Smooth muscle cell (in vitro differentiated cells): ENCODE measurements at regions not wholly inside any gene's neighbourhood (a gene's known extent, or its start where the extent isn't known, plus 50 kb on each side); places are given as distances from the start of the nearest gene placed in this dataset.

ENCODE experiments used
- DNase-seq: peaks from one replicate; lab custom pipeline; 2025; ENCODE audit not compliant: unreplicated experiment; lab: John Stamatoyannopoulos, UW
- H2AFZ ChIP-seq: fragments of 200-600 bp; sonication (generic); 2 replicates; pipeline ENCODE4 v1.6.0; 2016; ENCODE audit warnings: antibody characterized with exemption, low read depth, mild to moderate bottlenecking
- H3F3A ChIP-seq: fragments of 200-600 bp; sonication (generic); 2 replicates; pipeline ENCODE4 v1.6.0; 2017; ENCODE audit warnings: antibody characterized with exemption, low read depth
- H3K27ac ChIP-seq: fragments of 200-600 bp; sonication (generic); 2 replicates; pipeline ENCODE4 v1.5.1; 2016; ENCODE audit warnings: low read depth, mild to moderate bottlenecking
- H3K27me3 ChIP-seq: fragments of 200-600 bp; sonication (generic); 2 replicates; pipeline ENCODE4 v1.6.1; 2016; ENCODE audit warnings: low read depth, mild to moderate bottlenecking
- H3K36me3 ChIP-seq: fragments of 200-600 bp; sonication (generic); 2 replicates; pipeline ENCODE4 v1.5.1; 2016; ENCODE audit warnings: low read depth
- H3K4me1 ChIP-seq: fragments of 200-600 bp; sonication (generic); 2 replicates; pipeline ENCODE4 v1.5.1; 2016; ENCODE audit warnings: low read depth
- H3K4me2 ChIP-seq: fragments of 200-600 bp; sonication (generic); 2 replicates; pipeline ENCODE4 v1.6.0; 2016; ENCODE audit warnings: mild to moderate bottlenecking
- H3K4me3 ChIP-seq: fragments of 200-600 bp; sonication (generic); 2 replicates; pipeline ENCODE4 v1.5.1; 2016; ENCODE audit warnings: mild to moderate bottlenecking
- H3K79me2 ChIP-seq: fragments of 200-600 bp; sonication (generic); 2 replicates; pipeline ENCODE4 v1.6.0; 2016; ENCODE audit warnings: low read depth, mild to moderate bottlenecking
- H3K9ac ChIP-seq: fragments of 200-600 bp; sonication (generic); 2 replicates; pipeline ENCODE4 v1.6.0; 2016; ENCODE audit warnings: low read depth
- H3K9me3 ChIP-seq: fragments of 200-600 bp; sonication (generic); replicated peaks from 2 replicates; pipeline ENCODE4 v1.5.1; 2016; ENCODE audit warnings: low read depth
- H4K20me1 ChIP-seq: fragments of 200-600 bp; sonication (generic); 2 replicates; pipeline ENCODE4 v1.6.0; 2016; ENCODE audit warnings: low read depth
- WGBS: methylation state at CpG from one replicate; pipeline ENCODE4 v1.1.7; 2016; ENCODE audit warnings: low lambda C conversion rate; 5-methylcytosine and 5-hydroxymethylcytosine counted together
- TF ChIP-seq, protein P1 (sequence below): fragments of 200-600 bp; sonication (generic); IDR thresholded peaks from 2 replicates; pipeline ENCODE4 v1.5.1; 2017; ENCODE audit warnings: borderline replicate concordance, mild to moderate bottlenecking, antibody characterized with exemption; ENCODE audit not compliant: insufficient read depth, poor library complexity, severe bottlenecking

DNA sequence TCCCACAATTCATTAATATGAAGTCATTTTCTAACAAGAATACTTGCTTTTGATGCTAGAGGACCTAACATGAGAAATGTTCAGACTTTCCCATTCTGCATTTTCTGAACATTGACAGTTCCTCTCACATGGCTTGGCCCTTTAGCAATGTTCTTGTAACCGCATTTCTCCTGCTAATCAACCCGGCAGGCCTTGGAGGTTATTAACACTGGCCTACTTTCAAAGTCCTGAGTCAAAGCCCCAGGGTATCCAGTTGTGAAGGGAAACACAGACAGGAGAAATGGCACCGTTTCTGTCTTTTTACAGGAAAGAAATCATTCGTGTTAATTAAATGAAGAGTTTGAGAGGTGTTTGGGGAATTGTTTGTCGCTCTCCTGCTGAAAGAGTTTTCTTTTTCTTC is 446.5 kb upstream of the MIS18BP1 start:
- H3K4me2 ChIP-seq = no peak overlapping the region
- no peaks in the 10 kb centered on the region for H3K27me3 ChIP-seq
- TF ChIP-seq, protein P1, sequence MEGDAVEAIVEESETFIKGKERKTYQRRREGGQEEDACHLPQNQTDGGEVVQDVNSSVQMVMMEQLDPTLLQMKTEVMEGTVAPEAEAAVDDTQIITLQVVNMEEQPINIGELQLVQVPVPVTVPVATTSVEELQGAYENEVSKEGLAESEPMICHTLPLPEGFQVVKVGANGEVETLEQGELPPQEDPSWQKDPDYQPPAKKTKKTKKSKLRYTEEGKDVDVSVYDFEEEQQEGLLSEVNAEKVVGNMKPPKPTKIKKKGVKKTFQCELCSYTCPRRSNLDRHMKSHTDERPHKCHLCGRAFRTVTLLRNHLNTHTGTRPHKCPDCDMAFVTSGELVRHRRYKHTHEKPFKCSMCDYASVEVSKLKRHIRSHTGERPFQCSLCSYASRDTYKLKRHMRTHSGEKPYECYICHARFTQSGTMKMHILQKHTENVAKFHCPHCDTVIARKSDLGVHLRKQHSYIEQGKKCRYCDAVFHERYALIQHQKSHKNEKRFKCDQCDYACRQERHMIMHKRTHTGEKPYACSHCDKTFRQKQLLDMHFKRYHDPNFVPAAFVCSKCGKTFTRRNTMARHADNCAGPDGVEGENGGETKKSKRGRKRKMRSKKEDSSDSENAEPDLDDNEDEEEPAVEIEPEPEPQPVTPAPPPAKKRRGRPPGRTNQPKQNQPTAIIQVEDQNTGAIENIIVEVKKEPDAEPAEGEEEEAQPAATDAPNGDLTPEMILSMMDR = no peak
- H3K36me3 ChIP-seq = no peaks in the 10 kb centered on the region
- no peaks in the 10 kb centered on the region for H3K9me3 ChIP-seq
- H3K79me2 ChIP-seq = no peaks in the 10 kb centered on the region
- no peak overlapping the region for H3K27ac ChIP-seq
- H4K20me1 ChIP-seq = no peaks in the 10 kb centered on the region
- no peaks in the 10 kb centered on the region for H3K4me1 ChIP-seq
- H3K4me3 ChIP-seq = no peak overlapping the region
- H3K9ac ChIP-seq = no peak overlapping the region
- no peak for DNase-seq
- WGBS = 46% methylated on average over 5 of the region's 5 CpGs
- H2AFZ ChIP-seq = peak overlapping the region; percentile 38
- no peaks in the 10 kb centered on the region for H3F3A ChIP-seq

DNA sequence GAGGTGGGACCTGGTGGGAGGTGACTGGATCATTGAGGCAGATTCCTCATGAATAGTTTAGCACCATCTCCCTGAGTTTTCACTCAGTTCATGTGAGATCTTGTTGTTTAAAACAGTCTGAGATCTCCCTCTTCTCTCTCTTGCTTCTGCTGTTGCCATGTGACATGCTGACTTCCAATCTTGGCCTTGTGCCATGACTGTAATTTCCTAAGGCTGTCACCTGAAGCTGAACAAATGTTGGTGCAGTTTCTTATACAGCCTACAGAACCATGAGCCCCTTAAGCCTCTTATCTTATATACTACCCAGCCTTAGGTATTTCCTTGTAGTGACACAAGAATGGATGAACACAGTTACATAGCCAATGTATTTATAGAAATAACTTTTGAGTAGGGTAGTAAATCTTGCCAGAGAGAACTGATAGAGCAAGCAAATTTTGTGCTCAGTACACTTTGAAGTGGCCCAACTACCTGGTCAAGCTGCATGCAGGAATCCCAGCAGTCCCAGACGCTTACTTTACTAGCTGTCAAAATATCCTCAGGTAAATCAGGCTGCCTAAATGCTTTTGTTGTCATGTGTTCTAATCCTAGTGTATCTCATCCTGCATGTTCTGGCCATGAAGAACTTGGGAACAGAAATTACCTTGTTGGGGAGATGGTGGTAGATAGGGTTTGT is 445.6 kb upstream of the MIS18BP1 start:
- DNase-seq = no peak
- H3K27ac ChIP-seq = no peak overlapping the region
- WGBS = 81% methylated on average over 1 of the region's 1 CpG

DNA sequence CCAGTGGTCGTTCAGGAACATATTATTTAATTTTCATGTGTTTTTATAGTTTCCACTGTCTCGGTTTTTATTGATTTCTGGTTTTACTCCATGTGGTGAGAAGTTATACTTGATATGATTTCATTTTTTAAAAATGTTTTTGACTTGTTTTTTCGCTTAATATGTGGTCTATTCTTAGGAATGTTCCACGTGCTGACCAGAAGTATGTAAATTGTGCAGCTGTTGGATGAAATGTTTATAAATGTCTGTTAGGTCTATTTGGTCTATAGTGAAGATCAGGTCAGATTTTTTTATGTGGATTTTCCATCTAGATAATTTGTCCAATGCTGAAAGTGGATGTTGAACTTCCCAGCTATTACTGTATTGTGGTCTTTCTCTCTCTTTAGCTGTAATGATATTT is 433.8 kb upstream of the MIS18BP1 start:
- H4K20me1 ChIP-seq = no peaks in the 10 kb centered on the region
- no peaks in the 10 kb centered on the region for H3K4me1 ChIP-seq
- no peaks in the 10 kb centered on the region for H3K79me2 ChIP-seq
- TF ChIP-seq, protein P1 = no peak
- no peak overlapping the region for H3K9ac ChIP-seq
- H3K27ac ChIP-seq = no peak overlapping the region
- no peak overlapping the region for H3K4me3 ChIP-seq
- H3K36me3 ChIP-seq = no peaks in the 10 kb centered on the region
- no peak for DNase-seq
- H3K4me2 ChIP-seq = no peak overlapping the region
- no peaks in the 10 kb centered on the region for H3F3A ChIP-seq
- H3K27me3 ChIP-seq = no peaks in the 10 kb centered on the region
- H2AFZ ChIP-seq = no peak overlapping the region
- WGBS = 84% methylated on average over 4 of the region's 4 CpGs
- H3K9me3 ChIP-seq = no peaks in the 10 kb centered on the region

More for the DNA sequence above, 445.6 kb upstream of the MIS18BP1 start:
- Histone ChIP-seq H4K20me1 (no peaks in the 10 kb centered on the region), H3K9ac (no peak overlapping the region), H3K4me3 (no peak overlapping the region), H3K4me1 (no peaks in the 10 kb centered on the region), H3F3A (no peaks in the 10 kb centered on the region), H3K27me3 (no peaks in the 10 kb centered on the region), H3K79me2 (no peaks in the 10 kb centered on the region), H3K36me3 (no peaks in the 10 kb centered on the region), H3K9me3 (no peaks in the 10 kb centered on the region), H2AFZ (peak overlapping the region; percentile 48), H3K4me2 (peak overlapping the region; percentile 8)
- TF ChIP-seq, protein P1 = no peak

DNA sequence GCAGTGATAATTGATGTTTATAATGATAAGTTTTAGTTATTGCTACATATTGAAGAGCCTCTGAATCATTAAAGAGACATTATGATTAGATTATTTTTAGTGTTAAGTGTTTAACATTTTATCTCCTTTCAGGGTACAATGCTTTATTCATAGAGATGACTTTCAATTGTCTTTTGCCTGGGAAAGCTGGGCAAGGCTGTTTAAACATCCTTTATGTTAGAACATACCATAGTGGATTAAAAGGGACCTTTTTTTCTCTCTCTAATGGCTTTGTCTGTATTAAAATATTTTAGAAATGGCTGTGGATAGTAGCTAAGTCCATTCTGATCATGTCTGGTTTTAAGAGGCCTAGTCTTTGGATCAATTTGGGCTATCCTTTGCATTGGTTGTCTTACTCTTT is 427.5 kb upstream of the MIS18BP1 start:
- peak overlapping the region; percentile 47 for H3K4me2 ChIP-seq
- no peak overlapping the region for H3K9ac ChIP-seq
- no peaks in the 10 kb centered on the region for H3K79me2 ChIP-seq
- DNase-seq = no peak
- H2AFZ ChIP-seq = no peak overlapping the region
- no peaks in the 10 kb centered on the region for H3F3A ChIP-seq
- TF ChIP-seq, protein P1 = no peak
- no peak overlapping the region for H3K4me3 ChIP-seq
- no peaks in the 10 kb centered on the region for H4K20me1 ChIP-seq
- H3K27me3 ChIP-seq = no peaks in the 10 kb centered on the region
- no peaks in the 10 kb centered on the region for H3K9me3 ChIP-seq
- H3K36me3 ChIP-seq = no peaks in the 10 kb centered on the region
- H3K27ac ChIP-seq = peak overlapping the region; percentile 44
- H3K4me1 ChIP-seq = no peaks in the 10 kb centered on the region
